ENCODE measurements at regions not wholly inside any gene's neighbourhood (a gene's known extent, or its start where the extent isn't known, plus 50 kb on each side); places are given as distances from the start of the nearest gene placed in this dataset.

- H3K4me1 ChIP-seq (ENCODE audit: insufficient read depth, low read length, poor library complexity, severe bottlenecking): no peaks in the 10 kb centered on the region
- H3K4me3 ChIP-seq (ENCODE audit: low read depth, low read length, poor library complexity, severe bottlenecking): no peak overlapping the region
- ChIA-PET CTCF (ENCODE audit: unreplicated experiment) (no interaction called here), POLR2A (interaction anchor here (0.7 kb wide), 1 partner anchor 9 kb away, joined by 4 read pairs; no protein-coding TSS in a partner anchor)
- H4K20me1 ChIP-seq (ENCODE audit: insufficient read depth, low read length): no peaks in the 10 kb centered on the region
- TF ChIP-seq CTCF (conservative IDR thresholded peaks at IDR 0.05; ENCODE audit: low read length) (no peak), EZH2phosphoT487 (IDR thresholded peaks at IDR 0.05; ENCODE audit: borderline replicate concordance, low read depth, low read length) (no peak)
- H3K4me2 ChIP-seq (ENCODE audit: low read length): no peak overlapping the region
- H3K27ac ChIP-seq (ENCODE audit: low read depth, low read length, poor library complexity, severe bottlenecking): no peak overlapping the region
- H3K79me2 ChIP-seq (ENCODE audit: insufficient read depth, low read depth, low read length): no peaks in the 10 kb centered on the region
- intact Hi-C loops (cut with micrococcal nuclease; ENCODE audit: unreplicated experiment): no loop called here
- H3K9me3 ChIP-seq (ENCODE audit: low read length): no peaks in the 10 kb centered on the region
- no peaks in the 10 kb centered on the region for H3K36me3 ChIP-seq (ENCODE audit: insufficient read depth, low read length)
- no peak overlapping the region for H2AFZ ChIP-seq (ENCODE audit: low read length)
- H3K9me2 ChIP-seq (ENCODE audit: insufficient read depth, low read length): no peaks in the 10 kb centered on the region
- no TSS peak for BruUV-seq (replicated peaks)
- DNase-seq (ENCODE audit: low spot score): no peak
Measured at GRCh38 chr2:191757208-191757607, 79.3 kb downstream of the NABP1 start.

- Histone ChIP-seq H3K4me3 (ENCODE audit: low read depth, low read length, poor library complexity, severe bottlenecking) (no peak overlapping the region), H3K9me3 (ENCODE audit: low read length) (no peaks in the 10 kb centered on the region), H3K4me2 (ENCODE audit: low read length) (no peak overlapping the region), H3K79me2 (ENCODE audit: insufficient read depth, low read depth, low read length) (no peaks in the 10 kb centered on the region), H3K9me2 (ENCODE audit: insufficient read depth, low read length) (no peaks in the 10 kb centered on the region), H4K20me1 (ENCODE audit: insufficient read depth, low read length) (no peaks in the 10 kb centered on the region), H2AFZ (ENCODE audit: low read length) (no peak overlapping the region), H3K27ac (ENCODE audit: low read depth, low read length, poor library complexity, severe bottlenecking) (no peak overlapping the region), H3K4me1 (ENCODE audit: insufficient read depth, low read length, poor library complexity, severe bottlenecking) (no peaks in the 10 kb centered on the region), H3K36me3 (ENCODE audit: insufficient read depth, low read length) (no peaks in the 10 kb centered on the region)
- POLR2A ChIA-PET: interaction anchor here (0.6 to 1.3 kb wide), 5 partner anchors 11 to 1806 kb away, joined by 3 to 4 read pairs (median 3); no protein-coding TSS in a partner anchor
- peak; percentile 62 for DNase-seq (ENCODE audit: low spot score)
- intact Hi-C loops (cut with micrococcal nuclease; ENCODE audit: unreplicated experiment): loop anchor here (1.0 kb wide), 1 partner anchor 402 kb away; no protein-coding TSS in a partner anchor
- CTCF ChIA-PET (ENCODE audit: unreplicated experiment): no interaction called here
- BruUV-seq (replicated peaks): no TSS peak
- TF ChIP-seq CTCF (conservative IDR thresholded peaks at IDR 0.05; ENCODE audit: low read length): peak; percentile 85
- no peak for TF ChIP-seq EZH2phosphoT487 (IDR thresholded peaks at IDR 0.05; ENCODE audit: borderline replicate concordance, low read depth, low read length)
Measured at GRCh38 chr2:191758518-191759507, 80.9 kb downstream of the NABP1 start.

- H3K4me1 ChIP-seq (ENCODE audit: insufficient read depth, low read length, poor library complexity, severe bottlenecking): no peaks in the 10 kb centered on the region
- no peaks in the 10 kb centered on the region for H3K9me3 ChIP-seq (ENCODE audit: low read length)
- ChIA-PET CTCF (ENCODE audit: unreplicated experiment) (no interaction called here), POLR2A (interaction anchor here (0.7 to 1.3 kb wide), 3 partner anchors 10 to 1807 kb away, joined by 3 to 4 read pairs (median 3); no protein-coding TSS in a partner anchor)
- no TSS peak for BruUV-seq (replicated peaks)
- TF ChIP-seq CTCF (conservative IDR thresholded peaks at IDR 0.05; ENCODE audit: low read length) (no peak), EZH2phosphoT487 (IDR thresholded peaks at IDR 0.05; ENCODE audit: borderline replicate concordance, low read depth, low read length) (no peak)
- H2AFZ ChIP-seq (ENCODE audit: low read length): no peak overlapping the region
- DNase-seq (ENCODE audit: low spot score): no peak
- no peaks in the 10 kb centered on the region for H3K9me2 ChIP-seq (ENCODE audit: insufficient read depth, low read length)
- no peaks in the 10 kb centered on the region for H3K36me3 ChIP-seq (ENCODE audit: insufficient read depth, low read length)
- H3K4me2 ChIP-seq (ENCODE audit: low read length): no peak overlapping the region
- intact Hi-C loops (cut with micrococcal nuclease; ENCODE audit: unreplicated experiment): loop anchor here (1.0 kb wide), 1 partner anchor 402 kb away; no protein-coding TSS in a partner anchor
- H3K79me2 ChIP-seq (ENCODE audit: insufficient read depth, low read depth, low read length): no peaks in the 10 kb centered on the region
- no peak overlapping the region for H3K27ac ChIP-seq (ENCODE audit: low read depth, low read length, poor library complexity, severe bottlenecking)
- no peaks in the 10 kb centered on the region for H4K20me1 ChIP-seq (ENCODE audit: insufficient read depth, low read length)
- H3K4me3 ChIP-seq (ENCODE audit: low read depth, low read length, poor library complexity, severe bottlenecking): no peak overlapping the region
Measured at GRCh38 chr2:191759680-191760079, 81.7 kb downstream of the NABP1 start.
